Epithelial cell of esophagus (primary cell): ENCODE measurements at regions not wholly inside any gene's neighbourhood (a gene's known extent, or its start where the extent isn't known, plus 50 kb on each side); places are given as distances from the start of the nearest gene placed in this dataset.

Experiments
- DNase-seq: peaks from one replicate; pipeline ENCODE4 v3.0.0; 2010; ENCODE audit warnings: low read depth
- H3K4me3 ChIP-seq: 2 replicates; pipeline ENCODE4 v1.5.1; 2011; ENCODE audit warnings: mild to moderate bottlenecking, low read length, control low read depth
- CTCF ChIP-seq: IDR thresholded peaks from 2 replicates; pipeline ENCODE4 v1.5.1; 2011; ENCODE audit warnings: low read depth, mild to moderate bottlenecking, low read length, control low read depth, inconsistent platforms; ENCODE audit not compliant: insufficient read depth; ENCODE audit errors: missing control alignments

- DNase-seq: no peak
- H3K4me3 ChIP-seq: no peak overlapping the region
- no peak for TF ChIP-seq CTCF
Measured at GRCh38 chrX:39158801-39159657, 357.8 kb downstream of the MID1IP1 start.

- DNase-seq: no peak
- no peak overlapping the region for H3K4me3 ChIP-seq
- TF ChIP-seq CTCF: no peak
Measured at GRCh38 chrX:39159921-39160507, 358.8 kb downstream of the MID1IP1 start.

- TF ChIP-seq CTCF: no peak
- no peak overlapping the region for H3K4me3 ChIP-seq
- DNase-seq: no peak
Measured at GRCh38 chrX:39161611-39162255, 360.5 kb downstream of the MID1IP1 start.

DNA sequence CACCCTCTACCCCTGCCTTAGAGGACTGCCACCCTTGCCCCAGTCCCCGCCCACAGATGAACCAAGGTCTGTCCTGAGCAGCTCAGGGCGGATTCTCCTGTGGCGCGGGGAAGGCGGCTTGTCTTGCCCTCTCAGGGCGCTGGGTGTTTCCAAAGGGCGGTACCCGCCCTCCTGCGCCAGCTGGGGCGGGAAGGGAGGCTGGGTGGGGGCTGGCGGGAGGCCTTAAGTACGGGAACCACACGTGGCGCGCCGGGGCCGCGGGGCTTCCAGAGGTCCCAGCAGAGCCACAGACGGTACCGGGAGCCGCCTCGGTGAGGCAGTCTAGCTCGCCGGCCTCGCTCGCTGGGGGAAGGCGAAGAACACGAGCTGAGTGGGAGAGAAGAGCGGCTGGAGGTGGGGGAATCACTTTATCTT lies 361.1 kb downstream of the MID1IP1 start:
- DNase-seq: no peak

DNA sequence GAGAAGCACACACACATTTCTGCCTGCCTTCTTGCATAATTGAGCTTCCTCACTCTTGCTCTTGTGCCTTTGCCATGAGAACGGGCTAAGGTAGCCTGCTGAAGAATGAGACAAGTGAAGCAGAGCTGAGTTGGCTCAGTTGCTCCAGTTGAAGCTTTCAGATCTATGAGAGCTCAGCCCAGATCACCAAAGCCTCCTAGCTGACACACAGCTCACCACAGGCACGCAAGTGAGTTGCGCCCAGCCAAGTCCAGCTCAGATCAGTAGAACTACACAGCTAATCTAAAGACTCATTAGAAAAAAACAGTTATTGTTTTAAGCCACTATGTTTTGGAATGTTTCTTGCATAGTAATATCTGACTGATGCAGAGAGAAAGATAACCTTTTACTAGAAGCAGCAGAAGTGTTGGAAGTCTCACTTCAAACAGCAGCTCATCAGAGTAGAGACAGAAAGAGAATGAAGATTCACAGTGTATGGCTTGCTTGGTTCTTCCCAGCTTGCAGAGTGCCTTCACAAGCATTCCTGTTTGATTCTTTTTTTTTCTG lies 362.4 kb downstream of the MID1IP1 start:
- no peak overlapping the region for H3K4me3 ChIP-seq
- DNase-seq: no peak
- no peak for TF ChIP-seq CTCF

More for the DNA sequence above, 361.1 kb downstream of the MID1IP1 start:
- H3K4me3 ChIP-seq: no peak overlapping the region
- TF ChIP-seq CTCF: no peak

- DNase-seq: no peak
- no peak overlapping the region for H3K4me3 ChIP-seq
- no peak for TF ChIP-seq CTCF
Measured at GRCh38 chrX:39164212-39164611, 363.0 kb downstream of the MID1IP1 start.
